ENCODE measurements at regions not wholly inside any gene's neighbourhood (a gene's known extent, or its start where the extent isn't known, plus 50 kb on each side); places are given as distances from the start of the nearest gene placed in this dataset.
"Not testable (repeated sequence)": the region's sequence is repeated elsewhere in the genome, so short reads cannot be mapped to it uniquely, and the experiment has no call there.

- intact Hi-C loops (cut with DNase I; ENCODE audit: low total_unique reads) = no loop called here
- Histone ChIP-seq H3K27me3 (no peaks in the 10 kb centered on the region), H3K4me3 (no peak overlapping the region), H3K27ac (no peak overlapping the region), H3K36me3 (no peaks in the 10 kb centered on the region), H3K9me3 (no peaks in the 10 kb centered on the region), H3K4me1 (no peaks in the 10 kb centered on the region)
- TF ChIP-seq, protein P1, sequence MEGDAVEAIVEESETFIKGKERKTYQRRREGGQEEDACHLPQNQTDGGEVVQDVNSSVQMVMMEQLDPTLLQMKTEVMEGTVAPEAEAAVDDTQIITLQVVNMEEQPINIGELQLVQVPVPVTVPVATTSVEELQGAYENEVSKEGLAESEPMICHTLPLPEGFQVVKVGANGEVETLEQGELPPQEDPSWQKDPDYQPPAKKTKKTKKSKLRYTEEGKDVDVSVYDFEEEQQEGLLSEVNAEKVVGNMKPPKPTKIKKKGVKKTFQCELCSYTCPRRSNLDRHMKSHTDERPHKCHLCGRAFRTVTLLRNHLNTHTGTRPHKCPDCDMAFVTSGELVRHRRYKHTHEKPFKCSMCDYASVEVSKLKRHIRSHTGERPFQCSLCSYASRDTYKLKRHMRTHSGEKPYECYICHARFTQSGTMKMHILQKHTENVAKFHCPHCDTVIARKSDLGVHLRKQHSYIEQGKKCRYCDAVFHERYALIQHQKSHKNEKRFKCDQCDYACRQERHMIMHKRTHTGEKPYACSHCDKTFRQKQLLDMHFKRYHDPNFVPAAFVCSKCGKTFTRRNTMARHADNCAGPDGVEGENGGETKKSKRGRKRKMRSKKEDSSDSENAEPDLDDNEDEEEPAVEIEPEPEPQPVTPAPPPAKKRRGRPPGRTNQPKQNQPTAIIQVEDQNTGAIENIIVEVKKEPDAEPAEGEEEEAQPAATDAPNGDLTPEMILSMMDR (IDR thresholded peaks at IDR 0.05) = no peak
- TF ChIP-seq POLR2AphosphoS5 (IDR thresholded peaks at IDR 0.05) (no peak), POLR2A (IDR thresholded peaks at IDR 0.05) (no peak)
- no peak for DNase-seq (ENCODE audit: low spot score in 2 of 2)
Observed at GRCh38 chr10:81216949-81217348, 658.0 kb upstream of the NRG3 start.

- Histone ChIP-seq H3K27ac (no peak overlapping the region), H3K9me3 (peaks cover 0 to 6% of the 10 kb centered on the region in 2 donors), H3K36me3 (no peaks in the 10 kb centered on the region), H3K27me3 (no peaks in the 10 kb centered on the region), H3K4me1 (no peaks in the 10 kb centered on the region), H3K4me3 (no peak overlapping the region)
- DNase-seq (ENCODE audit: low spot score in 2 of 2) = no peak
- intact Hi-C loops (cut with DNase I; ENCODE audit: low total_unique reads) = no loop called here
- TF ChIP-seq, protein P1 (IDR thresholded peaks at IDR 0.05) = no peak
- TF ChIP-seq POLR2AphosphoS5 (IDR thresholded peaks at IDR 0.05) (no peak), POLR2A (IDR thresholded peaks at IDR 0.05) (no peak)
Observed at GRCh38 chr10:81218307-81218706, 656.7 kb upstream of the NRG3 start.

GRCh38 chr10:81219758-81220157, 655.2 kb upstream of the NRG3 start:
- Histone ChIP-seq H3K27me3 (no peaks in the 10 kb centered on the region), H3K9me3 (peaks cover 0 to 6% of the 10 kb centered on the region in 2 donors), H3K27ac (no peak overlapping the region), H3K4me1 (no peaks in the 10 kb centered on the region), H3K4me3 (no peak overlapping the region), H3K36me3 (no peaks in the 10 kb centered on the region)
- TF ChIP-seq, protein P1 (IDR thresholded peaks at IDR 0.05) = no peak
- no peak for TF ChIP-seq POLR2AphosphoS5 (IDR thresholded peaks at IDR 0.05)
- no peak for TF ChIP-seq POLR2A (IDR thresholded peaks at IDR 0.05)
- intact Hi-C loops (cut with DNase I; ENCODE audit: low total_unique reads) = no loop called here
- DNase-seq (ENCODE audit: low spot score in 2 of 2) = no peak

- Histone ChIP-seq H3K4me3 (no peak overlapping the region), H3K27me3 (no peaks in the 10 kb centered on the region), H3K36me3 (no peaks in the 10 kb centered on the region), H3K4me1 (no peaks in the 10 kb centered on the region), H3K27ac (no peak overlapping the region), H3K9me3 (no peaks in the 10 kb centered on the region)
- intact Hi-C loops (cut with DNase I; ENCODE audit: low total_unique reads) = no loop called here
- TF ChIP-seq, protein P1 (IDR thresholded peaks at IDR 0.05) = no peak
- no peak for TF ChIP-seq POLR2AphosphoS5 (IDR thresholded peaks at IDR 0.05)
- no peak for DNase-seq (ENCODE audit: low spot score in 2 of 2)
Observed at GRCh38 chr10:81248886-81249285, 626.1 kb upstream of the NRG3 start.

DNA sequence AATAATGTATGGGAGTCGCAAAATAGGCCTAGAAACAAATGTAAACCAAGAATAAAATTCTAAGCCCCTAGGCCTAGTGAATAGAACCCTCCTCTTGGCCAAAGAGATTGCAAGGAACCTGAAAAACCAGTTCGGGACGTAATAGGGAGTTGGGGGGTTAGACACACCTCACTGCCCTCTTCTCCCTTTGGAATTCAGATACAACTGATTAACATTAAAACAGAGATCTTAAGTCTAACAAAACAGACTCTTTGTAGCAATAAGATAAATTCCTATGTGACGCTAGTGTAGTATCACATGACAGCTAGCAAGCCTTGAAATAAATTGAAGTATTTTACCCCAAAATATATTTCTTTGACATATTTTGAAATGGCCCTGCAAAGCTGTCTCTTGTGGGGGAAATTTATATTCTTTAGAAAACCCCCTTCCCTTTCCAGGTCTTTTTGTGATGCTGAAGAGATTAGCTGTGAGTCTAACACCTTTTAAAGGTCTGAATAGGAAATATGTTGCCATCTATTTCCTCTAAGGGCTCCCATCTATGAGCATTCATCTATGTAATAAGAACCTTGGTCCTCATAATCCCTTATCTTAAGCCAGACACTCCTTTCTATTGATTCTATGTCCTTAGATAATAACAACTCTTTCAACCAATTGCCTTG, 623.4 kb upstream of the NRG3 start:
- Histone ChIP-seq H3K27me3 (no peaks in the 10 kb centered on the region), H3K27ac (no peak overlapping the region), H3K4me3 (no peak overlapping the region), H3K4me1 (no peaks in the 10 kb centered on the region), H3K36me3 (no peaks in the 10 kb centered on the region), H3K9me3 (no peaks in the 10 kb centered on the region)
- intact Hi-C loops (cut with DNase I; ENCODE audit: low total_unique reads) = no loop called here
- TF ChIP-seq POLR2AphosphoS5 (IDR thresholded peaks at IDR 0.05) = no peak
- TF ChIP-seq, protein P1 (IDR thresholded peaks at IDR 0.05) = no peak
- TF ChIP-seq POLR2A (IDR thresholded peaks at IDR 0.05) = no peak
- DNase-seq (ENCODE audit: low spot score in 2 of 2) = no peak

DNA sequence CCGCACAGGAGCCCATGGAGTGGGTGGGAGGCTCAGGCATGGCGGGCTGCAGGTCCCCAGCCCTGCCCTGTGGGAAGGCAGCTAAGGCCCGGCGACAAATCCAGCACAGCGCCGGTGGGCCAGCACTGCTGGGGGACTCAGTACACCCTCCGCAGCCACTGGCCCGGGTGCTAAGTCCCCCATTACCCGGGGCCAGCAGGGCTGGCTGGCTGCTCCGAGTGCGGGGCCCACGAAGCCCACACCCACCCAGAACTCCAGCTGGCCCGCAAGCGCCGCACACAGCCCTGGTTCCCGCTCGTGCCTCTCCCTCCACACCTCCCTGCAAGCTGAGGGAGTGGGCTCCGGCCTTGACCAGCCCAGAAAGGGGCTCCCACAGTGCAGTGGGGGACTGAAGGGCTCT, 610.0 kb upstream of the NRG3 start:
- H3K4me1 ChIP-seq; intact Hi-C loops (cut with DNase I; ENCODE audit: low total_unique reads); H3K27ac ChIP-seq; H3K27me3 ChIP-seq; H3K4me3 ChIP-seq; DNase-seq (ENCODE audit: low spot score in 2 of 2); H3K36me3 ChIP-seq; H3K9me3 ChIP-seq: not testable (repeated sequence)

Data from breast epithelium (tissue), 4 donors.